GM12891 (cell line): ENCODE measurements at regions not wholly inside any gene's neighbourhood (a gene's known extent, or its start where the extent isn't known, plus 50 kb on each side); places are given as distances from the start of the nearest gene placed in this dataset.

Source experiments
- PAX5 ChIP-seq: IDR thresholded peaks from 2 replicates; pipeline ENCODE4 v1.6.1; 2011; ENCODE audit warnings: low read length, moderate library complexity, mild to moderate bottlenecking; ENCODE audit not compliant: insufficient read depth, severe bottlenecking
- POLR2A ChIP-seq: IDR thresholded peaks from 2 replicates; pipeline ENCODE4 v1.6.1; 2011; ENCODE audit warnings: low read depth, low read length, control low read depth
- POLR2AphosphoS5 ChIP-seq: IDR thresholded peaks from 2 replicates; pipeline ENCODE4 v1.6.1; 2011; ENCODE audit warnings: low read depth, low read length, control low read depth
- POU2F2 ChIP-seq: IDR thresholded peaks from 2 replicates; pipeline ENCODE4 v1.6.1; 2011; ENCODE audit warnings: low read depth, mild to moderate bottlenecking, control low read depth, low read length, moderate library complexity
- SPI1 ChIP-seq: IDR thresholded peaks from 2 replicates; pipeline ENCODE4 v1.6.1; 2011; ENCODE audit warnings: low read depth, low read length, control low read depth
- TAF1 ChIP-seq: IDR thresholded peaks from 2 replicates; pipeline ENCODE4 v1.6.1; 2011; ENCODE audit warnings: low read depth, low read length, control low read depth

GRCh38 chr10:83932245-83932644, 207.1 kb upstream of the GHITM start:
- TF ChIP-seq POLR2A (no peak), TAF1 (no peak), POU2F2 (no peak), POLR2AphosphoS5 (no peak), SPI1 (peak; percentile 62), PAX5 (no peak)
